ENCODE measurements at regions not wholly inside any gene's neighbourhood (a gene's known extent, or its start where the extent isn't known, plus 50 kb on each side); places are given as distances from the start of the nearest gene placed in this dataset.
"Not testable (repeated sequence)": the region's sequence is repeated elsewhere in the genome, so short reads cannot be mapped to it uniquely, and the experiment has no call there.

GRCh38 chr10:26361971-26362370 lies 76.2 kb upstream of the APBB1IP start:
- CTCF ChIA-PET, result no interaction called here
- no peak for DNase-seq (ENCODE audit: low read depth, low spot score)
- Histone ChIP-seq H3K27ac (ENCODE audit: low read depth, low read length) (no peak overlapping the region), H3K27me3 (ENCODE audit: control insufficient read depth, insufficient read depth, low read length) (no peaks in the 10 kb centered on the region), H3K4me3 (ENCODE audit: low read depth, low read length) (no peak overlapping the region), H3K9me3 (ENCODE audit: control insufficient read depth, insufficient read depth, low read length) (peaks cover 4% of the 10 kb centered on the region; the same call in 1 of the 2 replicates)
- no peak for TF ChIP-seq CTCF (IDR thresholded peaks at IDR 0.05; ENCODE audit: low read depth, low read length)
- POLR2A ChIA-PET, result no interaction called here

GRCh38 chr10:26365681-26366358 lies 72.3 kb upstream of the APBB1IP start:
- POLR2A ChIA-PET, result no interaction called here
- H3K27me3 ChIP-seq (ENCODE audit: control insufficient read depth, insufficient read depth, low read length), result no peaks in the 10 kb centered on the region
- no peak overlapping the region for H3K27ac ChIP-seq (ENCODE audit: low read depth, low read length)
- CTCF ChIA-PET, result no interaction called here
- DNase-seq (ENCODE audit: low read depth, low spot score), result no peak
- H3K4me3 ChIP-seq (ENCODE audit: low read depth, low read length), result no peak overlapping the region
- TF ChIP-seq CTCF (IDR thresholded peaks at IDR 0.05; ENCODE audit: low read depth, low read length), result no peak
- peaks cover 4% of the 10 kb centered on the region for H3K9me3 ChIP-seq (ENCODE audit: control insufficient read depth, insufficient read depth, low read length)

GRCh38 chr10:26367035-26367434 lies 71.1 kb upstream of the APBB1IP start:
- H3K9me3 ChIP-seq (ENCODE audit: control insufficient read depth, insufficient read depth, low read length); DNase-seq (ENCODE audit: low read depth, low spot score); H3K27me3 ChIP-seq (ENCODE audit: control insufficient read depth, insufficient read depth, low read length); POLR2A ChIA-PET; H3K27ac ChIP-seq (ENCODE audit: low read depth, low read length); H3K4me3 ChIP-seq (ENCODE audit: low read depth, low read length); CTCF ChIA-PET: not testable (repeated sequence)

- POLR2A ChIA-PET, result no interaction called here
- TF ChIP-seq CTCF (IDR thresholded peaks at IDR 0.05; ENCODE audit: low read depth, low read length), result no peak
Measured at GRCh38 chr10:26367771-26368170, 70.4 kb upstream of the APBB1IP start.

GRCh38 chr10:26368463-26368862 lies 69.7 kb upstream of the APBB1IP start:
- TF ChIP-seq CTCF (IDR thresholded peaks at IDR 0.05; ENCODE audit: low read depth, low read length), result no peak
- ChIA-PET POLR2A (interaction anchor here (0.7 kb wide), 1 partner anchor 41 kb away, joined by 3 read pairs; no protein-coding TSS in a partner anchor), CTCF (no interaction called here)
- peaks cover 6% of the 10 kb centered on the region; the same call in 1 of the 2 replicates for H3K9me3 ChIP-seq (ENCODE audit: control insufficient read depth, insufficient read depth, low read length)
- no peaks in the 10 kb centered on the region for H3K27me3 ChIP-seq (ENCODE audit: control insufficient read depth, insufficient read depth, low read length)
- no peak overlapping the region for H3K4me3 ChIP-seq (ENCODE audit: low read depth, low read length)
- no peak for DNase-seq (ENCODE audit: low read depth, low spot score)
- H3K27ac ChIP-seq (ENCODE audit: low read depth, low read length), result no peak overlapping the region

More at GRCh38 chr10:26367771-26368170, 70.4 kb upstream of the APBB1IP start:
- Histone ChIP-seq H3K4me3 (ENCODE audit: low read depth, low read length) (no peak overlapping the region), H3K27ac (ENCODE audit: low read depth, low read length) (no peak overlapping the region), H3K27me3 (ENCODE audit: control insufficient read depth, insufficient read depth, low read length) (no peaks in the 10 kb centered on the region), H3K9me3 (ENCODE audit: control insufficient read depth, insufficient read depth, low read length) (peaks cover 4% of the 10 kb centered on the region; the same call in 1 of the 2 replicates)
- no peak for DNase-seq (ENCODE audit: low read depth, low spot score)
- CTCF ChIA-PET, result no interaction called here

All from AG04450 (cell line).